Activated T-helper 1 cell treated with anti-CD3 and anti-CD28 coated beads, Interleukin-2, amount 50 U/mL, for 16 hours (primary cell): ENCODE measurements at regions not wholly inside any gene's neighbourhood (a gene's known extent, or its start where the extent isn't known, plus 50 kb on each side); places are given as distances from the start of the nearest gene placed in this dataset.
"Not testable (repeated sequence)": the region's sequence is repeated elsewhere in the genome, so short reads cannot be mapped to it uniquely, and the experiment has no call there.

Experiments used
- DNase-seq, 2 donors: peaks; one replicate each; pipeline ENCODE4 v3.0.0-alpha.2; 2020; ENCODE audit warnings: low read depth in 1 of 2, low spot score in 1 of 2

DNA sequence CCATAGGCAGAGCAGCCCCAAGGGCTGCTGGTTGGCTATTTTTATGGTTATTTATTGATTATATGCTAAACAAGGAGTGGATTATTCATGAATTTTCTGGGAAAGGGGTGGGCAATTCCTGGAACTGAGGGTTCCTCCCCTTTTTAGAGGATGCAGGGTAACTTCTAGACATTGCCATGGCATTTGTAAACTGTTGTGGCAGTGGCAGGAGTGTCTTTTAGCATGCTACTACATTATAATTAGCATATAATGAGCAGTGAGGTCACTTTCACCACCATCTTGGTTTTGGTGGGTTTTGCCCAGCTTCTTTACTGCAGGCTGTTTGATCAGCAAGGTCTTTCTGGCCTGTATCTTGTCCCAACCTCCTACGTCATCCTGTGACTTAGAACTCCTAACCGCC lies 112.2 kb downstream of the RHOU start:
- DNase-seq = not testable (repeated sequence)

DNA sequence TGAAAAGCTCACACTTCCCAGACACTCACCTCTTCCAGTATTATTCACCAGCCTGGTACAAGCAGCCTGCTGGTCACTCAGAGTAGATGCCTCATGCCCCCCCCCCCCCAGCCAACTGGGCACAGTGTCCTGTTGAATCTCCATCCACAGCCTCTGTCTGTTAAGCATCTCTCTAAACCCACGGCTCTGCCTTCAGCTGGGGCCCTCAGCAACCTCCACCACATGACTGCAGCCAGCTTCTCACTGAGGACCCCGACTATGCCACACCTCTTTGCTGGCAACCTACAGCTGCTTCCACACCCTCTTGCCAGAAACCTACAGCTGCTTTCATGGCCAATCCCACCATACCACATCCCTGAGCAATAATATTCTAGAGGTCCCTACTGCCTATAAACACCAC lies 113.1 kb downstream of the RHOU start:
- DNase-seq = no peak

DNA sequence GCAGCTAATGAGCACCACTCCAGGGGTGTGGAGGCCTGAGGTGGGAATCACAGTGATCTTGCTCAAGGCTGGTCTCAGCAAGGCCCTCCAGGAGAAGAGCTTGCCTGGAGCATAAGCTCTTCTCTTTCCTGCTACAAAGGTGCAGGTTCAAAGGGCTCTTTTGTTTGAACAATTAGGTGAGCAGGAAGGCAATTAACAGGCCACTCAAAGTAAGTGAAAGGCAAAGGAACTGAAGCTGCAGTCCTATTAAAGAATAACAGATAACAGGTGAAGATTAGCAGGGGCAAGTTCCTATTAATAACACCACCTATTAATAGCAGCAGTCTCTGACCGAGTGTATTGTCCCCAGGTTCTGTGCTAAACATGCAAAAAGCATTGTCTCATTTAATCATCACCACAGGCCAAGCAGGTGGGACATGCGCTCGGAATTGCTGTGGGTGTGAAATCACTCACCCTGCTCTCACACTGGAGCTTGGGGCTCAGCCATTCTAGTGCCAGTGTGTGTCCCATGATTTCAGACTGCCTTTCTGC lies 113.8 kb downstream of the RHOU start:
- no peak for DNase-seq

DNA sequence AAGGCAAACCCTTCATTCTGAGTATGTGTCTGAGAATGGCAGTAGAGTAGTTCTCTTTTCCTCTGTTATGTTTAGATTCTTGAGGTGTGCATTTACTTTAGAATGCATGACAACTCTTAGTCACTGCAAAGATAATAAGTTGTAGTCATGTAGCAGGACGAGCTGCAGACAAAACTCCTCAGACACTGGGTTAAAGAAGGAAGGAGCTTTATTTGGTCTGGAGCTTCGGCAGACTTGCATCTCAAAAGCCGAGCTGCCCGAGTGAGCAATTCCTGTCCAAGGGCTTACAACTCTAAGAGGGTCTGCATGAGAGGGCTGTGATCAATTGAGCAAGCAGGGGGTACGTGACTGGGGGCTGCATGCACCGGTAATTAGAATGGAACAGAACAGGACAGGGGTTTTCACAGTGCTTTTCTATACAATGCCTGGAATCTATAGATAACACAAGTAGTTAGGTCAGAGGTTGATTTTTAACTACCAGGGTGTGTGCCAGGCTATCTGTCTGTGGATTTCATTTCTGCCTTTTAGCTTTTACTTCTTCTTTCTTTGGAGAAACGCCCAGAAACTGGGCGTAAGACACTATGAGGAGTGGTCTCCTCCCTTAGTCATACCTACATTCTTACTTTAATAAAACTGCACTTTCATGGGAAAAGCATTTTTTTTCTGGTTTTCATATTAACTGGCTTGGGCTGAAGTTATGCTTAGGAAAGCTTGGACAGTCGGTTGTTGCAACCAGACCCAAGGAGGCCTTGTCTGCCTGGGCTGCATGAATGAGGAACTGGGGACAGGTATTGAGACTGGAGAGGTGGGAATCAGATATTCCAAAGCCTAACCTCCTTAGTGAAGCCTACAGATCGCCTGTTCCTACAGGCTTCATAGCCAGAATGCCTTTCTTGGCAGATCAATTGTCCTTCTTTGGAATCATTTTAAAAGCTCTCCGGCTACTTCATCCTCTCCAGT lies 115.1 kb downstream of the RHOU start:
- no peak for DNase-seq

DNA sequence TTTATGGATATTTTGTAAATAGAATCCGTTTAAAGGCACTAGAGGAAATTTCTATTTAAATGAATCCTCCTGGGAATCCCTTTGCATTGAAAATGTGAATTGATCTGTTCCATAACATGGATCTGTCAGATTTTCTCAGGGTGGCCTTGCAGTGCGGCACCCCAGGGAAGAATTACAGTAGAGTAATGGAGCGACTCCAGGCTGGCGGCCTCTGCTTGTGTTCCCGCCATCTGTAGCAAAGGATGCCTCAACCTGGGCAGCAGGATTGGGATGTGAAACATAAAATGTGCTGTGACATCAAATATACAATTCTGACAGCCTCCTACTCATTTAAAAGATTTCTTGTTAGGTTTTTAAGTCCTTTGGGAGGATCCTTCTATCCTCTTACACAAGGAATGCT lies 115.9 kb downstream of the RHOU start:
- no peak for DNase-seq

DNA sequence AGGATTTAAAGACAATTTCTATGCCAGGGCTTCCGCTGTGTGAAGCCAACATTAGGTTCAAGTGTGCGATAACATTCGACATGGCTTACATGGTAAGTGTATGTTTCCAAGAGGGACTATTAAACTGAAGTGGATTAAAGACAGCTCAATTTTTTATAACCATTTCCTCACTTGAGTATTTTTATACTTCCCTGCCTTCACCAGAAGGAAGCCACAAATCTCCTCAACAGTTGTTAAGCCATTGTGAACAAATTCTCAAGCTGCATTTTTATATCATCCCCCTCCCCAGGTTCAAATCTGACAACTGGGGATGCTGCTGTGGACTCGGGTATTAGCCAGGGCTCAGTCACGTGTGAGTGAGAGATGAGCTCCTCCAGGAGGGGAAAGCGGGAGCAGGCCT lies 116.3 kb downstream of the RHOU start:
- DNase-seq = no peak

DNA sequence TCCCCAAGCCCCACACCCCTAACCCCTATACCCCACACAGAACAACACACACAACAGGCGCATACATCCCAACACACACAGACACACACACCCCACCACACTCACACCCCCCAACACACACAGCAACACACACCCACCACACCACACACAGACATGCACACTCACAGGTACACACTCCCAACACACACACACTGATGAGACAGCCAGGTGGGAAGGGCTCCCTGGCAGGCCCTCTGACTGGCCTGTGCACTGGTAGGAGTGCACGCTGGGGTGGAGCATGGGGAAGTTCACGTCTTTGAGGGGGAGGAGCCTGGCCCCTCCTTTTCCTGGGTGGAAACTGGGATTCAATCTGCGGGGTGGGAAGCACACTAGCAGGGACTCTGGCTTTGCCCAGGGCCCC lies 116.7 kb downstream of the RHOU start:
- DNase-seq = no peak

DNA sequence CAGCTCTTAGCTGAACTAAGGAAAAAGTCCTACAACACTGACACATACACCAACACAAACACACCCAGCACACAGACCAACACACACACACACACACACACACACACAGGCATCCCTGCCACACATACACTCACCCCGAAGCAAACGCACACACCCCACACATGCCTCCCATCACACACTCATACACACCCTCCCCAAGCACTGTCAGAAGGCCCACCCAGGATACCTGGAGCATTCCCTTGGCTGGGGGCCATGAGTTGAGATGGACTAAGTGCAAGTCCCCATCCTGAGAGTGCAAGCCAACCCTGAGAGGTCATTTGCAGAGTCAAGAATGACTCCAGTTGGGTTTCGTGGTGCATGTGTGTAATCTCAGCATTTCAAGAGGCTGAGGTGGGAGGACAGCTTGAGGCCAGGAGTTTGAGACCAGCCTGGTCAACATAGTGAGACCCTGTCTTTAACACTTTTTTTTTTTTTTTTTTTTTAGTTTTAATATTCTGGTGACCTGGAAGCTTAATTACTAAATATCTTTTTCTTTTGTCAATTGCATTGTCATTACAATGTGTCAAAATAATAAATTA lies 117.3 kb downstream of the RHOU start:
- DNase-seq = no peak

DNA sequence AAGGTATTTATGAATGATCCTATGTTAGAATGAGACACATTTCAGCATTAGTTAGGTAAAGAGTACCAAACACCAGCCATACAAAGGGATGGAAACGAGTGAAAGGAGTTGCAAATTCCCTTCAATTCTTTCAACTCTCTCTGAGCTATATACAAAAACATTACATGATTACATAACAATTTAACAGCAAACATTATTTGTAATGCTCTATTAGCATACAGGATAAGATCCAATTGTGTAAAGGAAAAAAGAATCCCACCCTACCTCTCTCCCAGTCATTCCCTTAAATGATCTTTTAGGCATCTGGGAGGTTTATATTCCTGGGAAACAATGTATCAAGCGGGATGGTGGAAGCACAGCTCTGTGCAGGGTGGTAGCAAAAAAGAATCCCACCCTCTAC lies 117.9 kb downstream of the RHOU start:
- DNase-seq = no peak

DNA sequence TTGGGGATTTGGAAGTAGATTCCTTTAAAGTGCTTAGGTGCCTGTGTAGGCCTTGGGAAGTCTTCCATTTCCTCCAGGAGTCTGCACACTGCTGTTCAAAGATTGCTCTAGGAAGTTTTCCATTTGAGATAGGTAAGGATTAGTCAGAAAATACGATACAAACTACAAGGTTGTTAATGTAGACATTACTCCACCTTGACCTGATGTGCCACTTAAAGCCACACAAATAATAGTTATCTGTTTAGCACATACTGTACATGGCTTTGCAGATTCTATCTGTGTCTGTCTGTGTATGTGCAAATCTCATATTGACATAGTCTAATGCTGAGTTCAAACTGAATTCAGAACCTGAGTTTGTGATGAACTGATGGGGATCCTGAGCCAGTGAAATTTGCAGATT lies 118.4 kb downstream of the RHOU start:
- DNase-seq = no peak

DNA sequence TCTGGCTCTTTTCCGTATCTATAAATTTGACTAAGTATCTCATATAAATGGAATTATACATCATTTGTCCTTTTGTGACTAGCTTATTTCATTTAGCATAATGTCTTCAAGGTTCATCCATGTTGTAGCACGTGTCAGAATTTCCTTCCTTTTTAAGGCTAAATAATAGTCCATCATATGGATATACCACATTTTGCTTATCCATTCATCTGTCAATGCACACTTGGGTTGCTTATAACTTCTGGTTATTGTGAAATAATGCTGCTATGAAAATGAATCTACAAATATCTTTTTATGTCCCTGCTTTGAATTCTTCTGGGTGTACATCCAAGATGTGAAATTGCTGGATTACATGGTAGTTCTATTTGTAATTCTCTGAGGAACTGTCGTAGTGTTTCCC lies 119.6 kb downstream of the RHOU start:
- no peak for DNase-seq

DNA sequence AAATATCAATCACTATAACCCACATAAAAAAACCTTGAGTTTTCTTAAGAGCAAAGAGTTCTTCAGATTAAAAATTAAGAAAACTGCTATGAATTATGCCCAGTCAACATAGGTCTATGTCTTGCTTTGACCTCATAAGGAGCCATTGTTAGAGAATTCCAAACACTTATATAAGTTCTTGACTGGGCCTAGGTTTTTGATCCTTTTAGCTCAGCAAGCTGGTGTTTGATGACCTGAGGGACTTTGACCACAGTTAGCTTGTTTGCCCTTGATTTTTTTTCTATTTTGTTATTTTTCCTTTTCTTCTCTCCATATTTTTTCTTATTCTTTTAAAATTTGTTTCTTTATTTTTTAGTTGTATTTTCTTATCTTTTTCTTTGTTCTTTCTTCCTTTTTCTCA lies 122.3 kb downstream of the RHOU start:
- no peak for DNase-seq

DNA sequence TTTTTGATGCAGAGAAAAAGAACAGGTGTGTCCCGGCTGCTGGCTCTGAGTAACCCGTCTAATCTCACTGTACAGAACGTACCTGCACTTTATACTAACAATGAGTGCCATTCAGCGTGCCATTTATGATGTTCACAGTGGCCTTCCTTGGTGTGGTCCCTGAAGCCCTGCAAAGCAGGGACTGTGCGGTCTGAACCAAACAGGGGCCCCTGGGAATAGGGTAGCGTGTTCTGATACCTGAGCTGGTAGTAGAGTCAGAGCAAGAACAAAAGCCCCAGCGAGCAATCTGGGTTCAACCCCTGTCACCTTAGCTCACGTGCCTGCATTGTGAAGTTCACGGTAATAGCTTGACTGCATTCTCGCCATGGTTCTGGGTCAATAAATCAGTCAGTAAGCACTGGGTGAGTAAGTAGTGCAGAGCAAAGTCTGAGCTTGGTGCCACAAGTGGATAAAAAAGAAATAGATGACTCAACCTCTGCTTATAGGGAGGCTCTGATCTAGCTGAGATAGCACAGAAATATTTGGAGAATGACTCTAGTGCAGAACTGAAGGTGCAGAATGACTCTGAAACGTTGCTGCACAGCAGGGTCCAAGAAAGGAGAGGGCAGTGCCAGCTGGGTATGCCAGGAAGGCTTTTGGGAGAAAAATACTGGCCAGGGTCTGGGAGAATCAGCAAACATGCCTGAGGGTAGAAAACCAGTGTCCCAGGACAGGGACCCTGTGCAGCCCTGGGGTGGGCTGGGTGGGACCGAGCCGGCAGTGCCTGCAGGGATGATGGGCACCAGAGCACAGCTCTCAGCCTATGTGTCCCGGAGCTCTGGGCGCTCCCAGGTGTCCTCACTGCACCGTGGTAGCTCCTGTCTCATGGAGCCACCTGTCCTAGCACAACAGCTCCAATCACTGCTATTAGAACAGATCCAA lies 125.9 kb downstream of the RHOU start:
- no peak for DNase-seq

DNA sequence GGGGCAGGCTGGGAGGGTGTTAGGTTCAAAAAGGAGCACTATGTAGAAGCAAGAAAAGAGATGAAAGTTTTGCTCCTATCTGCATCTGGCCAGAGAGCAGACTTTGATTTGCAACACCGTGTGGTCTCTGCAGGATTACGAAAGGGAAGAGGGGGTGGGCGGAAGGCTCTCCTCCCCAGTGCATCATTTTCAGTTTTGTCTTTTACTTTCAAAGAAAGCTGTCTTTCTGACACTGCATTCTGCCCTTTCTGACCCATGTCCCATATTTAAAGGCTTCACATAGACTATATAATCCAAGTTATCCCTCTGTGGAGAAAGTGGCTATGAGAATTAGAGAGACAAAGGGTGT lies 126.5 kb downstream of the RHOU start:
- no peak for DNase-seq

DNA sequence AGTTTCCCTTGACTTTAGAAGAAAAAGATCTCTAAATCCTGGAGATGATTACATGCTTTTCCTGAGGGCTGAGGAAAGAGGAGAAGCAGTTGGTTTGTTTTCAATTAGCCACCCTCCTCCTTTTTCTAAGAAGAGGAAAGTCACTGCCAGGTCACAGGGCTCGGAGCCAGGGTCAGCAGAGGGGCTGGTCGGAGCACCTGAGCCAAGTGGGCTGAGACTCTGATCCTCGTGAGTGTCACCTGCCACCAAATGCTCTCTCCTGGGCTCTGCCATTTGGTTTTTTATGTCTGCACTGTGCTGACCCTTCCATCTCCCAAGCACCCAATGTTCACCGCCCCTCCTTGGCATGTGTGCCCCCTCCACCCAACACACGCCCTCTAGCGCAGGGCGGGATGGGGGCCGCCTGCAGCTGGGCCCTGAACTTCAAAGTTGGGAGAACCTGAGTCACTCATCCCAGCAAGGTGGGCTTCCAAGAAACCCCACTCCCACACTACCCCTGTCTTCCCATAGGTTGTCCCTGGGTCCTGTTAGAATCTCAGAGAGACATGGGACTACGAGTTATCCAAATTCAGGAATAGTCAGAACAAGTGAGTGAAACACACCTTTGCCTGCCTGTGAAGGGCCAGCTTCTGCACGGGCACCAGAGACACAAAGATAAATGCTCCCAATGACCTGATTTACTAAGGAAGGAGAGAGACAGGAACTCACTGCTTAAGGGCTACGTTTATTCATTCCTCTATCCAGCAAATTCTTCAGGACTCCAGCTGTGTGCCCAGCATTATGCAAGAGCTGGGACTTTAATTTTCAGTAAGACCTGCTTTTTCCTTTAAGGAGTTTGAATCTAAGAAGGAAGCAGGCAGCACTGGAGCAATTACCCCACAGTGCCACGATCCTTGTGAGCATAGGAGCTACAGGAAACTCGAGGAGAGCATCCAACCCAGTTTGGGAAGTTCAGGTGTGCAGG lies 127.5 kb downstream of the RHOU start:
- DNase-seq = no peak

DNA sequence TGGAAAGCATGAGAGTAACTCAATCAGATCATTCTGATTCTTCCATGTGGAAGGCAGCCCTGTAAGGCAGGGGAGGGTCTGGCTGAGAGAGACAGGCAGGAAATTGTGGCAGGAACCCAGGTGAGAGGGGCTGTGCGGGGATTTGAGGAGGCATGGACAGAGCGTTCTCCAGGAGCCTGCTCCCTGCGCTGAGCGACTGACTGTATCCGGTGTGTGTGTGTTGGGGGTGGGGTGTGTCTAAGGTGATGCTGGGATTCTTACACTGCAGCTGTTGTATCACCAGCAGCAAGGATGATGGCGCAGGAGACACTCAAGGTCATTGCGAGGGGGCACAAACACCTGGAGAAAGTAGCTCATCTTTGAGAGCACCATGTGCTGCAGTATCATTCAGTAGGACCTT lies 128.5 kb downstream of the RHOU start:
- no peak for DNase-seq

DNA sequence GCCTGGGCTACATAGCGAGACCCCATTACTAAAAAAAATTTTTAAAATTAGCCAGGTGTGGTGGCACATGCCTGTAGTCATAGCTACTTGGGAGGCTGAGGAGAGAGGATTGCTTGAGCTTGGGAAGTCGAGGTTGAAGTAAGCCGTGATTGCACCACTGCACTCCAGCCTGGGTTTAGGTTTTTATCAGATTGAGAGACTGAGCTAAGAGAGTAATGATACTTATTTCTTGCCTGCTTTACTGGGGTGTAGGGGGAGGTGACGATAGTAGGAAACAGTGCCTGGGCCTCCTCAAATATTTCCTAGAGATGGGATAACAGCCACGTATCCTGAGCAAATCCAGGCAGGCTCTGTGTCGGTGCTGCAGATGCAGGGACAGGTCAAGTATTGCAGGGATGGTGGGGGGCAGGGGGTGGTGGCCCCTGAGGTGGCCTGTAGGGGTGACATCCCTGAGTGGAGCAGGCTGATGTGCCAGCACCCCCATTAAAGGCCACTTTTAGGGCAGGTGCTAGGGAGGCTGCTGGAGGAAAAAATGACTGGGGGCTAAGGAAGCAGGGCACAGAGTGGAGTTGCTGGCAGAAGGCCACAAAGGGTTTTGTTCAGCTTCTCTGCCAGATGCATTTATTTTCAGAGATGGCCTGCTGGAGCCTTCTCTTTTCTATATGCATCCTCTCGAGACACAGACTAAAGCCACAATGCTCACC lies 130.5 kb downstream of the RHOU start:
- DNase-seq = no peak

DNA sequence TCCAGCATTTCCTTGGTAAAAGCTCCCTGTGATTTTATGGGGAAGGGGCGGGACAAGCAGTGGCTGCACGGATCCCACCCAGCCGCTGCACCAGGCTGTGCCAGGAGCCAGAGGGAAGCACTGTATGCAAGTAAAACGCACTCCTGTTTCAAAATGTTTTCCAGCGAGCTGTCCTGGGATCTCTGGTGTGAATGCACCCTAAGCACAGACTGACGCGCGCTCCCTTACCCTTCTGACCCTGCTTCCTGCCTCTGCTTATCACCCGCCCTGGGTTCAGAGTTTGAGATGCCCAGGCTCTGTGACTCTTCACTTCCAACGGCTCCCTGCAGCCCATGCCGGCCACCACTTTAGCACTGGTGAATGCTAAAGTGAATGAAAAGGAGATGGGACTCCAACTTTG lies 131.2 kb downstream of the RHOU start:
- no peak for DNase-seq

DNA sequence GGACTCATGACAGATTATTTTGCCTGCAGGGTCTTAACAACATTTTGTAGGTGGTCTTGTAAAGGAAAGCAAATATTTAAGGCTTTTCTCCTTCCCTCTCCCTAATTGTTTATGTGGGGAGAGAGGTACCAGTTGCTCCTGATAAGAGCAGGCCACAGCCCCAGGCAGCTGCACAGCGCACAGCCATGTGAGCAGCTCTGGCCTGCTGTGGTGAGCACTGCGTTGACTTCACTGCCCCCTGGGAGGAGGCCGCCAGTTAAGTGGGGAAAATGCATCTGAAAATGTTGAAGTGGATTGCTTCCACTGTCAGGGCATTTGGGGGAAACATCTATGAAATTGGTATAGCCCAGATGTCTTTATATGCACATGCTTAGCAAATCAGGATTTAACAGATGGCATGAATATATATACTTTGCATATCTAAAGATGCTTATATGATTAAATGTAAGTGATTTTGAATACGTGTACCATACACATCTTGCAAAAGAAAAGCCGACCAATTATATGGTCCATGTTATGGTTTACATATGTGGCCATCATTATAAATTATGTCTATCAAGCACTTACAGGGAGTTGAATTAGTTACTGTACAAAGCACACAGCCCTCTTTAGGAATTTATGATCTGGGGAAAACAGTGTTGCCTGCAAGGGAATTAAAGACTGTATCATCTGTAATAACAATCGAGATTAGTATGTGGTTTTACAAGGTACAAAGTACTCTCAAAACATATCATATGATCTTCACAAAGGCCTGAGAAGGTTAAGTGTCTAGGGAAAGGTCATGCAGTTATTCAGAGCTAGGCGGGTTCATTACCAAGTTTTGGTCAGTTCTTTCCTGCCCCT lies 132.1 kb downstream of the RHOU start:
- no peak for DNase-seq
